ENCODE measurements at regions not wholly inside any gene's neighbourhood (a gene's known extent, or its start where the extent isn't known, plus 50 kb on each side); places are given as distances from the start of the nearest gene placed in this dataset.

- Mint-ChIP-seq H3K9me3 (ENCODE audit: low read depth) (no peaks in the 10 kb centered on the region), H3K27ac (no peak overlapping the region), H3K27me3 (peaks cover 4% of the 10 kb centered on the region), H3K4me1 (ENCODE audit: low read depth) (peaks cover 8% of the 10 kb centered on the region), H3K36me3 (ENCODE audit: insufficient read depth) (no peaks in the 10 kb centered on the region), H3K4me3 (ENCODE audit: low read depth) (no peak overlapping the region)
- TF ChIP-seq, protein P1, sequence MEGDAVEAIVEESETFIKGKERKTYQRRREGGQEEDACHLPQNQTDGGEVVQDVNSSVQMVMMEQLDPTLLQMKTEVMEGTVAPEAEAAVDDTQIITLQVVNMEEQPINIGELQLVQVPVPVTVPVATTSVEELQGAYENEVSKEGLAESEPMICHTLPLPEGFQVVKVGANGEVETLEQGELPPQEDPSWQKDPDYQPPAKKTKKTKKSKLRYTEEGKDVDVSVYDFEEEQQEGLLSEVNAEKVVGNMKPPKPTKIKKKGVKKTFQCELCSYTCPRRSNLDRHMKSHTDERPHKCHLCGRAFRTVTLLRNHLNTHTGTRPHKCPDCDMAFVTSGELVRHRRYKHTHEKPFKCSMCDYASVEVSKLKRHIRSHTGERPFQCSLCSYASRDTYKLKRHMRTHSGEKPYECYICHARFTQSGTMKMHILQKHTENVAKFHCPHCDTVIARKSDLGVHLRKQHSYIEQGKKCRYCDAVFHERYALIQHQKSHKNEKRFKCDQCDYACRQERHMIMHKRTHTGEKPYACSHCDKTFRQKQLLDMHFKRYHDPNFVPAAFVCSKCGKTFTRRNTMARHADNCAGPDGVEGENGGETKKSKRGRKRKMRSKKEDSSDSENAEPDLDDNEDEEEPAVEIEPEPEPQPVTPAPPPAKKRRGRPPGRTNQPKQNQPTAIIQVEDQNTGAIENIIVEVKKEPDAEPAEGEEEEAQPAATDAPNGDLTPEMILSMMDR (IDR thresholded peaks at IDR 0.05; ENCODE audit: unreplicated experiment), result no peak
- DNase-seq (ENCODE audit: low spot score, unreplicated experiment), result no peak
Measured at GRCh38 chr19:31908496-31909225, 436.7 kb upstream of the ZNF507 start.

GRCh38 chr19:31910224-31910623 lies 435.2 kb upstream of the ZNF507 start:
- Mint-ChIP-seq H3K36me3 (ENCODE audit: insufficient read depth) (no peaks in the 10 kb centered on the region), H3K4me3 (ENCODE audit: low read depth) (no peak overlapping the region), H3K27ac (no peak overlapping the region)

DNA sequence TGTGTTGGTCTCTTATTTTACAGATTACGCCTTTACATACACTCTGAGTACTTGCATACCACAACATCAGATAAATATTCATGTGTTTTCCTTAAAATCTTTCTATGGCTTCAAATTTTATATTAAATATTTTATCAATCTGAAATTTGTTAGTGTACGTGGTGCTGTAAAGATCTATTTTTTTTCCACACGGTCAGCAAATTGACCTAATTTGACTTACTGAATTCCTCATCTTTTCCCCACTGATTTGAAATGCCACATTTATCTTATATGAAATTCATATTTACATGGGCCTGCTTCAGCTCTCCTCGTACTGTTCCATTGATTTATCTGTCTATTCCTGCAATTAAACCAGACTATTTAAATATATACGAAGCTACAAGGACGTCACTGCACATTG lies 433.8 kb upstream of the ZNF507 start:
- TF ChIP-seq, protein P1 (IDR thresholded peaks at IDR 0.05; ENCODE audit: unreplicated experiment), result no peak
- Mint-ChIP-seq H3K4me3 (ENCODE audit: low read depth) (no peak overlapping the region), H3K9me3 (ENCODE audit: low read depth) (no peaks in the 10 kb centered on the region), H3K27me3 (peaks cover 2% of the 10 kb centered on the region), H3K36me3 (ENCODE audit: insufficient read depth) (no peaks in the 10 kb centered on the region), H3K27ac (no peak overlapping the region), H3K4me1 (ENCODE audit: low read depth) (peaks cover 8% of the 10 kb centered on the region)
- no peak for DNase-seq (ENCODE audit: low spot score, unreplicated experiment)

More at GRCh38 chr19:31910224-31910623, 435.2 kb upstream of the ZNF507 start:
- DNase-seq (ENCODE audit: low spot score, unreplicated experiment), result no peak
- TF ChIP-seq, protein P1 (IDR thresholded peaks at IDR 0.05; ENCODE audit: unreplicated experiment), result no peak
- Mint-ChIP-seq H3K9me3 (ENCODE audit: low read depth) (no peaks in the 10 kb centered on the region), H3K4me1 (ENCODE audit: low read depth) (peaks cover 8% of the 10 kb centered on the region), H3K27me3 (peaks cover 2% of the 10 kb centered on the region)

GRCh38 chr19:31913103-31913661 lies 432.2 kb upstream of the ZNF507 start:
- H3K4me3 Mint-ChIP-seq (ENCODE audit: low read depth), result no peak overlapping the region
- no peaks in the 10 kb centered on the region for H3K9me3 Mint-ChIP-seq (ENCODE audit: low read depth)
- H3K4me1 Mint-ChIP-seq (ENCODE audit: low read depth), result peaks cover 8% of the 10 kb centered on the region
- TF ChIP-seq, protein P1 (IDR thresholded peaks at IDR 0.05; ENCODE audit: unreplicated experiment), result no peak
- no peaks in the 10 kb centered on the region for H3K36me3 Mint-ChIP-seq (ENCODE audit: insufficient read depth)
- no peak for DNase-seq (ENCODE audit: low spot score, unreplicated experiment)
- H3K27ac Mint-ChIP-seq, result no peak overlapping the region
- H3K27me3 Mint-ChIP-seq, result peaks cover 5% of the 10 kb centered on the region

DNA sequence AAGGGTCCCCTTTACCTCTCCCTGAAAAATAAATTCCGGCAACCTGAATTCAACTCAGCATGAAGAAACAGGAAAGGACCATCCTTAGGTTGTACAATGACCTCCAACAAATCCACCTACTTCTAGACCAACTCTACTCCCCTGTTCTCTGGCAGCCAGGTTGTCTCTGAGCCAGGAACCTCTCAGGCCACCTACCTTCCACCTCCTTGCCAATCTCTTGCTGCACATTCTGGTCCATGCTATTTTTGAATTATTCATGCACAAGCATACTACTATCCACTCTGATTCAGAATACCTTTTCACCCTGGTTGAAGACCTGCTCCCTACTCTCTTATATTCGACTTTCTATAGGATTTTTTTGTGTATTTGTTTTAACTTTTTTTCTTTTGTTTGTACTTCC lies 415.0 kb upstream of the ZNF507 start:
- no peak for DNase-seq (ENCODE audit: low spot score, unreplicated experiment)
- Mint-ChIP-seq H3K27me3 (peaks cover 1% of the 10 kb centered on the region), H3K4me3 (ENCODE audit: low read depth) (no peak overlapping the region), H3K9me3 (ENCODE audit: low read depth) (peaks cover 11% of the 10 kb centered on the region), H3K36me3 (ENCODE audit: insufficient read depth) (no peaks in the 10 kb centered on the region), H3K4me1 (ENCODE audit: low read depth) (no peaks in the 10 kb centered on the region), H3K27ac (no peak overlapping the region)
- TF ChIP-seq, protein P1 (IDR thresholded peaks at IDR 0.05; ENCODE audit: unreplicated experiment), result no peak
